Type B pancreatic cell (in vitro differentiated cells): ENCODE measurements at regions not wholly inside any gene's neighbourhood (a gene's known extent, or its start where the extent isn't known, plus 50 kb on each side); places are given as distances from the start of the nearest gene placed in this dataset.

Experiments used
- DNase-seq: peaks from one replicate; pipeline ENCODE4 v3.0.0; 2021; ENCODE audit warnings: mixed read lengths; ENCODE audit not compliant: unreplicated experiment; ENCODE audit errors: extremely low spot score
- H3K27ac Mint-ChIP-seq: 2 replicates; pipeline ENCODE4 v1.8.0; 2021; ENCODE audit warnings: mild to moderate bottlenecking, mixed read lengths
- H3K27me3 Mint-ChIP-seq: 2 replicates; pipeline ENCODE4 v1.8.0; 2021; ENCODE audit warnings: mixed read lengths
- H3K36me3 Mint-ChIP-seq: 2 replicates; pipeline ENCODE4 v1.8.0; 2021; ENCODE audit warnings: mixed read lengths
- H3K4me1 Mint-ChIP-seq: one replicate; pipeline ENCODE4 v1.8.0; 2021; ENCODE audit warnings: mixed read lengths; ENCODE audit not compliant: unreplicated experiment
- H3K4me3 Mint-ChIP-seq: 2 replicates; pipeline ENCODE4 v1.8.0; 2021; ENCODE audit warnings: mild to moderate bottlenecking, mixed read lengths
- H3K9me3 Mint-ChIP-seq: 2 replicates; pipeline ENCODE4 v1.8.0; 2021; ENCODE audit warnings: mixed read lengths
- CTCF ChIP-seq: fragments of 200-600 bp; sonication (generic); conservative IDR thresholded peaks from 2 replicates; pipeline ENCODE4 v1.5.0; 2021; ENCODE audit warnings: antibody characterized with exemption, mild to moderate bottlenecking

- Mint-ChIP-seq H3K27me3 (no peaks in the 10 kb centered on the region), H3K9me3 (peaks cover 15% of the 10 kb centered on the region), H3K36me3 (peaks cover 5% of the 10 kb centered on the region), H3K27ac (no peak overlapping the region), H3K4me3 (no peak overlapping the region), H3K4me1 (peaks cover 20% of the 10 kb centered on the region)
- DNase-seq = no peak
- TF ChIP-seq CTCF = no peak
Observed at GRCh38 chr9:75570538-75570937, 319.9 kb upstream of the PCSK5 start.

- no peak for TF ChIP-seq CTCF
- H3K27ac Mint-ChIP-seq = no peak overlapping the region
- H3K4me1 Mint-ChIP-seq = peaks cover 7% of the 10 kb centered on the region
- H3K4me3 Mint-ChIP-seq = no peak overlapping the region
- DNase-seq = no peak
- H3K36me3 Mint-ChIP-seq = no peaks in the 10 kb centered on the region
- peaks cover 9% of the 10 kb centered on the region for H3K9me3 Mint-ChIP-seq
- H3K27me3 Mint-ChIP-seq = no peaks in the 10 kb centered on the region
Observed at GRCh38 chr9:75574569-75574968, 315.9 kb upstream of the PCSK5 start.

- H3K36me3 Mint-ChIP-seq = no peaks in the 10 kb centered on the region
- H3K9me3 Mint-ChIP-seq = no peaks in the 10 kb centered on the region
- H3K4me1 Mint-ChIP-seq = no peaks in the 10 kb centered on the region
- no peak for DNase-seq
- no peak for TF ChIP-seq CTCF
- no peaks in the 10 kb centered on the region for H3K27me3 Mint-ChIP-seq
- H3K27ac Mint-ChIP-seq = no peak overlapping the region
- no peak overlapping the region for H3K4me3 Mint-ChIP-seq
Observed at GRCh38 chr9:75582870-75583269, 307.6 kb upstream of the PCSK5 start.

- H3K27me3 Mint-ChIP-seq = no peaks in the 10 kb centered on the region
- no peak overlapping the region for H3K4me3 Mint-ChIP-seq
- H3K36me3 Mint-ChIP-seq = no peaks in the 10 kb centered on the region
- H3K4me1 Mint-ChIP-seq = no peaks in the 10 kb centered on the region
- H3K27ac Mint-ChIP-seq = no peak overlapping the region
- TF ChIP-seq CTCF = peak; percentile 59
- no peaks in the 10 kb centered on the region for H3K9me3 Mint-ChIP-seq
- DNase-seq = no peak
Observed at GRCh38 chr9:75588808-75589207, 301.7 kb upstream of the PCSK5 start.

GRCh38 chr9:75589497-75589896, 301.0 kb upstream of the PCSK5 start:
- no peak for TF ChIP-seq CTCF
- no peaks in the 10 kb centered on the region for H3K36me3 Mint-ChIP-seq
- H3K27me3 Mint-ChIP-seq = no peaks in the 10 kb centered on the region

GRCh38 chr9:75591972-75592371, 298.5 kb upstream of the PCSK5 start:
- DNase-seq = no peak
- Mint-ChIP-seq H3K27me3 (no peaks in the 10 kb centered on the region), H3K9me3 (no peaks in the 10 kb centered on the region), H3K27ac (no peak overlapping the region), H3K4me3 (no peak overlapping the region), H3K36me3 (no peaks in the 10 kb centered on the region), H3K4me1 (no peaks in the 10 kb centered on the region)
- no peak for TF ChIP-seq CTCF

More at GRCh38 chr9:75589497-75589896, 301.0 kb upstream of the PCSK5 start:
- no peak for DNase-seq
- Mint-ChIP-seq H3K27ac (no peak overlapping the region), H3K4me3 (no peak overlapping the region), H3K4me1 (no peaks in the 10 kb centered on the region), H3K9me3 (no peaks in the 10 kb centered on the region)
